Psoas muscle (tissue), 7 donors: ENCODE measurements at regions not wholly inside any gene's neighbourhood (a gene's known extent, or its start where the extent isn't known, plus 50 kb on each side); places are given as distances from the start of the nearest gene placed in this dataset.

Experiments used
- ATAC-seq, 4 donors: fragments of 200-7000 bp; cut with Tn5 transposase; one replicate each; pipeline ENCODE4 v1.9.1; 2020; ENCODE audit warnings: moderate library complexity in 3 of 4, mild to moderate bottlenecking in 2 of 4
- DNase-seq, 2 donors: peaks; one replicate each; pipeline ENCODE4 v3.0.0-alpha.2; 2020
- H3K27ac ChIP-seq: fragments of 200-600 bp; one replicate; pipeline ENCODE4 v1.8.0; 2022
- H3K27me3 ChIP-seq, 3 donors: fragments of 200-600 bp in 1 of 3; one replicate each; pipeline versions ENCODE4 v1.6.1 to v1.8.0; 2013 to 2022; ENCODE audit warnings: low read length in 2 of 3, mild to moderate bottlenecking in 2 of 3, moderate library complexity in 1 of 3; ENCODE audit not compliant: insufficient read depth in 3 of 3
- H3K36me3 ChIP-seq, 2 donors: fragments of 200-600 bp in 1 of 2; one replicate each; pipeline versions ENCODE4 v1.6.1 to v1.8.0; 2013 to 2022; ENCODE audit warnings: low read depth in 1 of 2, mild to moderate bottlenecking in 1 of 2, moderate library complexity in 1 of 2; ENCODE audit not compliant: insufficient read depth in 1 of 2
- H3K4me1 ChIP-seq: fragments of 200-600 bp; one replicate; pipeline ENCODE4 v1.8.0; 2022
- H3K4me3 ChIP-seq: fragments of 200-600 bp; one replicate; pipeline ENCODE4 v1.8.0; 2022; ENCODE audit warnings: mild to moderate bottlenecking
- H3K9me3 ChIP-seq: fragments of 200-600 bp; one replicate; pipeline ENCODE4 v1.8.0; 2022
- CTCF ChIP-seq: fragments of 200-600 bp; IDR thresholded peaks from one replicate; pipeline ENCODE4 v1.8.0; 2022; ENCODE audit warnings: antibody characterized with exemption
- WGBS, 3 donors: extraction: QIAGEN DNeasy Blood & Tissue Kit; methylation state at CpG; one replicate each; pipeline versions ENCODE4 v1.1.6 to v1.1.7; 2013; 5-methylcytosine and 5-hydroxymethylcytosine counted together
- intact Hi-C, 2 donors: fragments of 100-400 bp; cut with DNase I; formaldehyde crosslinking; loops; one replicate each; pipeline versions ENCODE4 v1.11.0 to v1.14.2; 2022
- donor health status: healthy with polysubstance abuse.
- donor health status: DM: no; HTN: no; CAD: no; lungs with moderate emphysema.
- donor health status: Bipolar disorder and iron deficiency.
- donor health status: healthy.
- donor health status: DM: yes; HTN: yes; CAD: no.
- donor health status: DM: no; HTN: no; CAD: no.
- donor health status: DM: yes; HTN: yes; CAD: no.

DNA sequence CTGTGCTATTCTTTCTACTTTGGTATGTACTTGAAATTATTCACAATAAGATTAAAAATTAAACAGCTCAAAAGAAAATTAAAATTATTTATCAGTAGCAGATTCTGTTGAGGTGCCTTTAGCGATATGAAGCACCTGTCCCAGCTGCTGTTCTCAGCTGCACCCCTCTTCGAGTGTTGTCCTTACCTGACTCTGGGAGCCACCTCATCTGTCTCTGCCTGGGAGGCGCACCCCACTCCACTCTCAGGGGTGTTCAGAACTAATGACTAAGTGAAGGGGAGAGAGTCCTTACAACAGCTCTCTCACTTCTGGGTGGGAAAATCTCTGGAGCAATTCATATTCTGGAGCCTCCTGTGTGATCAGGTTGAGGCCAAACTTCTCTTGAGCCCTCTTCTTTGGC lies 745.7 kb downstream of the RFPL4B start:
- H3K4me1 ChIP-seq: no peaks in the 10 kb centered on the region
- no peak overlapping the region for H3K27ac ChIP-seq
- no peak overlapping the region for H3K4me3 ChIP-seq
- no peak for TF ChIP-seq CTCF
- H3K9me3 ChIP-seq: no peaks in the 10 kb centered on the region
- no peak for ATAC-seq
- no peaks in the 10 kb centered on the region for H3K27me3 ChIP-seq
- WGBS, 3 donors: 89 to 97% (median 95%) methylated on average over 3 of the region's 3 CpGs
- DNase-seq: no peak
- H3K36me3 ChIP-seq: no peaks in the 10 kb centered on the region
- intact Hi-C loops: no loop called here

DNA sequence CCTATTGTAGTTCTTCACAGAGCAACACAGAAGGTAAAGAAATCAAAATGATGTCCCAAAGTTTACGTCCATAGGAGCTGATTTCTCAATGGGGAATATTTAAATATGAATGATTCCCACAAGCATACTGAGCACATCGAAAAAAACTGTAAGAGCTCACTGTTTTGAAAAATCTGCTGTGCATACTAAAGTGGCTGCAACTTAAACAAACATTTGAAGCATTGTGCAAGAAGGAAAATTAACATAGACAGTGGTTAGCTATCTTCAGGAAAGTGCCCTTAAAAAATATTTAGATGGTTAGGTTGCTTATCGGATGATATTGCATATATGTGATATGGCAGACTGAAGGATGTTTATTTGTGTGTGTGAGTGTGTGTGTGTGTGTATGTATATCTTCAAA lies 747.6 kb downstream of the RFPL4B start:
- DNase-seq: no peak
- no peak for TF ChIP-seq CTCF
- WGBS, 3 donors: 46 to 61% (median 61%) methylated on average over 3 of the region's 3 CpGs
- Histone ChIP-seq H3K9me3 (no peaks in the 10 kb centered on the region), H3K27me3 (no peaks in the 10 kb centered on the region), H3K36me3 (no peaks in the 10 kb centered on the region), H3K4me1 (no peaks in the 10 kb centered on the region), H3K27ac (no peak overlapping the region), H3K4me3 (no peak overlapping the region)
- intact Hi-C loops: no loop called here
- no peak for ATAC-seq

DNA sequence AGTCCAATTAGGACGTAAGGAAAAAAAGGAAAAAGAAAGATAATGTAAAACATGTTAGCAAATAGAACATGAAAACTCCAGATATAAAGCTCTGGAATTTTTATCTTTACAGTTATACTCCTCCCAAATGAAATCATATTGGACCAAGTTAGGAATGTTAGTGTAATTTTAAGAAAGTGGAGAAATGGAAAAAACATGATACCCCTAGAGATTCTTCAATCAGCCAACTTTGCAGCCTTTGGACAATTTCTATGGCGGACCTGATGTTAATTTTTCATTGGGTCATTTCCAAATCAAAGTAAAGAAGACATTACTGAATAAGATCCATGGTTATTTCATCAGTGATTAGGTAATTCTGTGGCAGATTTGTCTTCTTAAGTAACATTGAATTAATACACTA lies 748.7 kb downstream of the RFPL4B start:
- 79 to 88% (median 86%) methylated on average over 2 of the region's 2 CpGs for WGBS, 3 donors
- no peak overlapping the region for H3K4me3 ChIP-seq
- intact Hi-C loops: no loop called here
- no peaks in the 10 kb centered on the region for H3K27me3 ChIP-seq
- ATAC-seq (no peak), DNase-seq (no peak)
- no peaks in the 10 kb centered on the region for H3K4me1 ChIP-seq
- H3K36me3 ChIP-seq: no peaks in the 10 kb centered on the region
- TF ChIP-seq CTCF: no peak
- no peak overlapping the region for H3K27ac ChIP-seq
- H3K9me3 ChIP-seq: no peaks in the 10 kb centered on the region

- no peak overlapping the region for H3K4me3 ChIP-seq
- DNase-seq (no peak), ATAC-seq (no peak)
- no peaks in the 10 kb centered on the region for H3K27me3 ChIP-seq
- no peaks in the 10 kb centered on the region for H3K36me3 ChIP-seq
- 46 to 58% (median 55%) methylated on average over 4 of the region's 4 CpGs for WGBS, 3 donors
- no peak overlapping the region for H3K27ac ChIP-seq
- no peak for TF ChIP-seq CTCF
- H3K4me1 ChIP-seq: no peaks in the 10 kb centered on the region
- intact Hi-C loops: no loop called here
- no peaks in the 10 kb centered on the region for H3K9me3 ChIP-seq
These were observed 754.4 kb upstream of the MARCKS start for GRCh38 chr6:113102761-113103160.

GRCh38 chr6:113103634-113104361 lies 753.3 kb upstream of the MARCKS start:
- no peaks in the 10 kb centered on the region for H3K27me3 ChIP-seq
- ATAC-seq (no peak), DNase-seq (no peak)
- intact Hi-C loops: no loop called here
- no peaks in the 10 kb centered on the region for H3K4me1 ChIP-seq
- H3K27ac ChIP-seq: no peak overlapping the region
- H3K4me3 ChIP-seq: no peak overlapping the region
- 30 to 41% (median 36%) methylated on average over 4 of the region's 4 CpGs for WGBS, 3 donors
- no peak for TF ChIP-seq CTCF
- H3K9me3 ChIP-seq: no peaks in the 10 kb centered on the region
- H3K36me3 ChIP-seq: no peaks in the 10 kb centered on the region
